Muscle of leg (tissue), 3 donors: ENCODE measurements at regions not wholly inside any gene's neighbourhood (a gene's known extent, or its start where the extent isn't known, plus 50 kb on each side); places are given as distances from the start of the nearest gene placed in this dataset.
"Not testable (repeated sequence)": the region's sequence is repeated elsewhere in the genome, so short reads cannot be mapped to it uniquely, and the experiment has no call there.

ENCODE experiments used
- DNase-seq: peaks from one replicate; pipeline ENCODE4 v3.0.0; 2013
- H3K27ac ChIP-seq: one replicate; pipeline ENCODE4 v1.5.1; 2013; ENCODE audit warnings: mild to moderate bottlenecking, low read length, control low read depth
- H3K27me3 ChIP-seq: one replicate; pipeline ENCODE4 v1.6.1; 2013; ENCODE audit warnings: low read length; ENCODE audit not compliant: control insufficient read depth, insufficient read depth
- H3K36me3 ChIP-seq: one replicate; pipeline ENCODE4 v1.6.1; 2013; ENCODE audit warnings: low read length; ENCODE audit not compliant: control insufficient read depth, insufficient read depth
- H3K4me1 ChIP-seq: one replicate; pipeline ENCODE4 v1.6.1; 2013; ENCODE audit warnings: low read length; ENCODE audit not compliant: control insufficient read depth, insufficient read depth
- H3K4me3 ChIP-seq: one replicate; pipeline ENCODE4 v1.5.1; 2013; ENCODE audit warnings: low read length, control low read depth
- H3K9me3 ChIP-seq: replicated peaks from 2 replicates; pipeline ENCODE4 v1.6.1; 2013; ENCODE audit warnings: low read depth, low read length; ENCODE audit not compliant: control insufficient read depth
- WGBS: methylation state at CpG from one replicate; pipeline ENCODE4 v1.1.5; 2013; ENCODE audit warnings: missing lambda C conversion rate; ENCODE audit not compliant: insufficient coverage; 5-methylcytosine and 5-hydroxymethylcytosine counted together

DNA sequence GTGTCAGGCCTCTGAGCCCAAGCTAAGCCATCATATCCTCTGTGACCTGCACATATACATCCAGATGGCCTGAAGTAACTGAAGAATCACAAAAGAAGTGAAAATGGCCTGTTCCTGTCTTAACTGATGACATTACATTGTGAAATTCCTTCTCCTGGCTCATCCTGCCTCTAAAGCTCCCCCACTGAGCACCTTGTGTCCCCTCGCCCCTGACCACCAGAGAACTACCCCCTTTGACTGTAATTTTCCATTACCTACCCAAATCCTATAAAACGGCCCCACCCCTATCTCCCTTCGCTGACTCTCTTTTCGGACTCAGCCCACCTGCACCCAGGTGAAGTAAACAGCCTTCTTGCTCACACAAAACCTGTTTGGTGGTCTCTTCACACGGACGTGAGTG is 1466.6 kb upstream of the GOT2 start:
- 88% methylated on average over 6 of the region's 6 CpGs for WGBS
- H3K27me3 ChIP-seq, H3K27ac ChIP-seq, H3K4me3 ChIP-seq, H3K4me1 ChIP-seq, H3K36me3 ChIP-seq, H3K9me3 ChIP-seq, DNase-seq: not testable (repeated sequence)

DNA sequence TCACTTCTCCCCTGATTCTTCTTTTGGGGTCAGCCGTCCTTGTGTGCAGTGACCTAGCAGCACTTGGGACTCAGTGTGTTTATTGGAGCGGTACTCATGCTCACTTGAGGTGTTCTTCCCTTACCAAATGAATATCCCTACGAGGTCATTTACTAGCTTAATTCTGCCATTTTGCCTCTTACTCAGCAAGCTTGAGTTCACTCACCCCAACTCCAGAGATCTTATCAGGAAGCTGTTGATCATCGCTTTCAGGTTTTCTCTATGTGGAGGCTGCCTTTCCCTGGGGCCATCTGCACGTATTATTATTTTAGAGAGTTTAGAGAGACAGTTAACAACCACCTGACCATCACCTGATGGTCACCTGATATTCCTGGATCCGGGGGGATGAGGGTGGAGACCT is 1466.0 kb upstream of the GOT2 start:
- no peak overlapping the region for H3K27ac ChIP-seq
- no peaks in the 10 kb centered on the region for H3K36me3 ChIP-seq
- no peak overlapping the region for H3K4me3 ChIP-seq
- no peaks in the 10 kb centered on the region for H3K27me3 ChIP-seq
- H3K9me3 ChIP-seq: peaks cover 2% of the 10 kb centered on the region
- no peak for DNase-seq
- WGBS: 80% methylated on average over 1 of the region's 6 CpGs
- H3K4me1 ChIP-seq: no peaks in the 10 kb centered on the region

DNA sequence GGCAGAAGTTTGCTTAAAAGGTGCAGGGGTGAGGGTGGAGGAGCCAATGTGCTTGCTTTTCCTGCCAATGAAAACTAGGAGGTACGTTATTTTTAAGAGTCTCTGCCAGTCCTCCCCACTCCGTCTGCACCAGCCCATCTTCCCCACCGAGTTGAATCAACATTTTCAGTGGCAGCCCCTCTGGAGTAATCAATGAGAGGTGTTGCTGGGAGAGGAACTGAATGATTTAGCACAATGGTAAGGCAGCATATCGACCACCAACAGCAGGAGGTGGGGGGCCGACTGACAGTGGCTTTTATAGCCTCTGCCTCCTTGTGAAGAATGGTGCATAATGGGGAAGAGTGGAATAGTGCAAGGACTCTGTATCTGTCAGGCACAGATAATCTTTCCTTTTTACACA is 1465.0 kb upstream of the GOT2 start:
- H3K27me3 ChIP-seq: no peaks in the 10 kb centered on the region
- no CpG with 5 or more reads among the region's 5 CpGs for WGBS
- no peak overlapping the region for H3K4me3 ChIP-seq
- no peaks in the 10 kb centered on the region for H3K4me1 ChIP-seq
- DNase-seq: no peak
- H3K36me3 ChIP-seq: no peaks in the 10 kb centered on the region
- no peak overlapping the region for H3K27ac ChIP-seq
- peaks cover 2% of the 10 kb centered on the region for H3K9me3 ChIP-seq

DNA sequence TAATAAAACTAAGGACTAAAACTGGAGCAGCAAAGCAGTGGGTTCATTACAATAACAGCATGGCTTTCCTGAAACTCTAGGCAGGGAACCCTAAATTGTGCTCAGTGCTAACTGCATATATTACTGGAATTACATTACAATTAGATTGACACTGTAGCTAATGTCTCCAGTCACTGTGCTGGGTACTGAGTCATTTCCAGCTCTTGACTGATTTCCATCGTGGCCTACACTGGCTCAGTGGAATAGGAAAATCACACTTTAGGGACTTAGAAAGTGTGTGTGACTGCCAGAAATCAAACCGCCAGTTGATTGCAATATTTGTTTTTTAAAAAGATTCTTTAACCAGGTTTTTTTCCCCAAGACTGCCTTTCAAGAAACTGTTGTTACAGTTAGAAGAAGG is 1447.4 kb upstream of the GOT2 start:
- WGBS: 9% methylated on average over 1 of the region's 2 CpGs
- Histone ChIP-seq H3K36me3 (no peaks in the 10 kb centered on the region), H3K4me3 (no peak overlapping the region), H3K27ac (no peak overlapping the region), H3K9me3 (no peaks in the 10 kb centered on the region), H3K4me1 (no peaks in the 10 kb centered on the region), H3K27me3 (no peaks in the 10 kb centered on the region)
- DNase-seq: no peak

DNA sequence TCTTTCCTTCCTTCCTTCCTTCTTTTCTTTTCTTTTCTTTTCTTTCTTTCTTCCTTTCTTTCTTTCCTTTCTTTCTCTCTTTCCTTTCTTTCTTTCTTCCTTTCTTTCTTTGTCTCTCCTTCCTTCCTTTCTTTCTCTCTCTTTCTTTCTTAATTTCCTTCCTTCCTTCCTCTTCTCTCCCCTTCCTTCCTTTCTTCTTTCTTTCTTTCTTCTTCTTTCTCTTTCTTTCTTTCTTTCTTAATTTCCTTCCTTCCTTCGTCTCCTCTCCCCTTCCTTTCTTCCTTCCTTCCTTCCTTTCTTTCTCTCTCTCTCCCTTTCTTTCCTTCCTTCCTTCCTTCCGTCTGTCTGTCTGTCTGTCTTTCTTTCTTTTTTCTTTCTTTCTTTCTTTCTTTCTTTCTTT is 1446.5 kb upstream of the GOT2 start:
- Histone ChIP-seq H3K27ac (no peak overlapping the region), H3K27me3 (no peaks in the 10 kb centered on the region), H3K4me1 (no peaks in the 10 kb centered on the region), H3K36me3 (no peaks in the 10 kb centered on the region), H3K9me3 (no peaks in the 10 kb centered on the region), H3K4me3 (no peak overlapping the region)
- DNase-seq: no peak
- WGBS: 69% methylated on average over 1 of the region's 2 CpGs

DNA sequence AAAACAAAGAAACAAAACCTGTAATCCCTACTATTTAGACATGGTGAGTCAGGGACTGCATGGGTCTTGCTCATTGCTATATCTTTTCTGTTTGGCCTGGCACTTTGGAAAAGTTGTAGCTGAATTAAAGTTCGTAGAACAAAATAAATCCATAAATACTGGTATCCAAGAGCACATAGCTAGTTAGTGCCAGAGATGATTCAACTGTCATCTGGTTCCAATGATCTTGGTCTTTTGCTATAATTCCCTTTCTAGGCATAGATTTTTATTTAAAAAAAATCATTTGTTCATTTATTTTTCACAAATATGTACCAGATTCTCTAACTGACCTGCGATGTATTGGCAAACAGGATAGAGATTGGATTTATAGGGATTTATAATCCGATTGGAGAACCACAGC is 1436.1 kb upstream of the GOT2 start:
- Histone ChIP-seq H3K9me3 (no peaks in the 10 kb centered on the region), H3K4me3 (no peak overlapping the region), H3K27ac (no peak overlapping the region), H3K4me1 (no peaks in the 10 kb centered on the region), H3K36me3 (no peaks in the 10 kb centered on the region), H3K27me3 (no peaks in the 10 kb centered on the region)
- peak; percentile 74 for DNase-seq
- WGBS: no CpG with 5 or more reads among the region's 3 CpGs

DNA sequence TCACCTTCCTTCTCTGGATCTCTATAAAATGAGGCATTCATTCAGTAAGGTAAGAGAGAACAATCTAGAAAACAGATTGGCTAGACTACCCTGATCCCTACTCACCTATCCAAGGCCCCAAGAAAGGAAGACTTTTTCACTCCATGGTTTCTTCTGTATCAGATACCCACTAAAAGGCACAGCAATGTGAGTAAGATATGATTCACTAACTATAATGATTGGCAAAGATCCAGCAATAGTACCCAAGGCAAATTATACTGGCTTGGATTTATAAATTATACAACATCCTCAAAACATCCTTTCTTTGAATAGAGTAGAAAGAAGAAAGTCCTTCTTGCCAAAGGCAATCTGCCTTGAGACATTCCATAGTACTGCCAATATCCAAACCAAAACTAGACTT is 1432.0 kb upstream of the GOT2 start:
- Histone ChIP-seq H3K4me1 (no peaks in the 10 kb centered on the region), H3K4me3 (no peak overlapping the region), H3K27ac (no peak overlapping the region), H3K9me3 (no peaks in the 10 kb centered on the region), H3K27me3 (no peaks in the 10 kb centered on the region), H3K36me3 (no peaks in the 10 kb centered on the region)
- DNase-seq: no peak

DNA sequence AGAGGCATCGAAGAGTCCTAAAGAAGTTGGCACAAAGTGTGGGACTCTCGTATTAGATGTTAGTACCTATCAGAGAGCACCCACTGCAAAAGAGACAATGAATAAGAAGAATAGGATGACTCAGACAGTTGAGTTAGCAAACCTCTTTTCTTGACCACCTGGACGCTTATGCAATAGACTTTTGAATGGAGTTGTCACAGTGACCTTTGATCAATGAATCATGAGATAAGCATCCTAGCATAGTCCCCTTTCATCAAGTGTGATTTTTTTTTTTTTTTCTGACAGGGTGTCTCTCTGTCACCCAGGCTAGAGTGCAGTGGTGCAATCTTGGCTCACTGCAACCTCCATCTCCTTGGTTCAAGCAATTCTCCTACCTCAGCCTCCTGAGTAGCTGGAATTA is 1417.9 kb upstream of the GOT2 start:
- Histone ChIP-seq H3K27ac (no peak overlapping the region), H3K4me1 (no peaks in the 10 kb centered on the region), H3K4me3 (no peak overlapping the region), H3K36me3 (no peaks in the 10 kb centered on the region), H3K9me3 (no peaks in the 10 kb centered on the region), H3K27me3 (no peaks in the 10 kb centered on the region)
- no peak for DNase-seq
- WGBS: 83% methylated on average over 3 of the region's 3 CpGs

DNA sequence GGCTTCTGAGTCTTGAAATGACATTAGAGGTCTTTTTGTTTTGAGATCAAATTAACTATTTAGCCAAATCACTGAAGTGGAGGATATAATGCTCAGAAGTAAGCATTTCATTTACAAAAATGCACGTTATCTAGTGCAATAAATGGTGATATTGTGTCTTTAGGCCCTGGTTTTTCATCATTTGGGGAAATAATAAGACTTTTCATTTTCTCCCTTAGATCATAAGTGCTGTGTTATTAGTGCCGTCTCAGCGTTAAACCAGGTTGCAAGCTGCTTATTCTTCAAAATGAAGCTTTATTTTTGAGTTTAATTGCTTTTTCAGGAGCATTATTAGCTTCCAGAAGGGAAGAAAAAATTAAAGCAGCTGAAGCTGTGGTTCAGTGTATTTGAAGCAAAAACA is 1416.8 kb upstream of the GOT2 start:
- H3K9me3 ChIP-seq: no peaks in the 10 kb centered on the region
- no peaks in the 10 kb centered on the region for H3K4me1 ChIP-seq
- no peak overlapping the region for H3K27ac ChIP-seq
- H3K36me3 ChIP-seq: no peaks in the 10 kb centered on the region
- H3K4me3 ChIP-seq: no peak overlapping the region
- no CpG with 5 or more reads among the region's 3 CpGs for WGBS
- no peak for DNase-seq
- H3K27me3 ChIP-seq: no peaks in the 10 kb centered on the region

DNA sequence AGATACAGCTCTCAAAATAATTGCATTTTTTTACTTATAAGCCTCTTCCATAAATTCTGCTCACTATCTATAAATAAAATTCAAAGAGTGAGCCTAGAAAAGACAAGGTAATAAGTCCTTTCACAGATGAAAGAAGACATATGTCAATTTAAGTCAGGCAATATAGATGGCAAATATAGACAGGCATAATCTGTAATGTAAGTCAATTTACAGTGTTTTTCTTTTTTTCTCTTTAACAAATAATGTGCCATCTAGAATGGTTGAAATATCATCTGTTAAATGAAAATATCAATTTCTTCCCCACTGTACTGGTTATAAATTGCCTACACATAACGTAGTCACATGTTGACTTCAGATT is 1409.2 kb upstream of the GOT2 start:
- no peaks in the 10 kb centered on the region for H3K4me1 ChIP-seq
- no peaks in the 10 kb centered on the region for H3K27me3 ChIP-seq
- H3K4me3 ChIP-seq: no peak overlapping the region
- no peak overlapping the region for H3K27ac ChIP-seq
- H3K9me3 ChIP-seq: peaks cover 9% of the 10 kb centered on the region
- H3K36me3 ChIP-seq: no peaks in the 10 kb centered on the region
- WGBS: no CpG with 5 or more reads among the region's 1 CpG
- DNase-seq: no peak

DNA sequence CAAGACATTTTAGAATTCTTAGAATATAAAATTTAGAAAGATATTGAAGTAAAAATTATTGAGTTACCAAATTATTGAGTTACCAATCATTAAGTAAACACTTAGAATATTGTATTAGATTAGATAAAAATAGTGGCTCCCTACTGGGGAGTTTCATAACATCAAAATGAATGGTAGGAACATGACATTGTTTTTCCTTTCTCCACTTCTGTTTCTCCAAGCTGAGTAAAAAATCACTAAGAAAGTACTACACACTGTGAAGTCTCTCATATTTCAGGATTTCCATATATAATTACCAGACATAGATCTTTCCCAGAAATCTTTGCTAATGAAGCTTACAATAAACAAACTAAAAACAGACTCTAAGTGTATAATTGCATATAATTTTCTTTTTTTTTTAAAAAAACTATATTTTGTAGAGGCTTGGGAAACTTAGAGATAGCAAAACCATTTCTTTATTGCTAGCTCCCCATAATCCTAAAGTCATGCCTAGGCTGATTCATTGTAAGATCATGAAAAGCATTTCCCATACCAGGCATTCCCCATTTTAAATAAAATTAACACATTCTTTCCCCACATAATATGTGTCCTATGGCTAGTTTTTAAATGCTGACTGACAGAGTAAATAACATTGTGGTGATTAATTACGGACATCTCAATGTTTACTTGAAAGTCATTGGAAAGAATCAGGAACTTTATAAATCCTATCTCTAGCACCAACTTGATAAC is 1408.7 kb upstream of the GOT2 start:
- Histone ChIP-seq H3K4me1 (no peaks in the 10 kb centered on the region), H3K36me3 (no peaks in the 10 kb centered on the region), H3K27ac (no peak overlapping the region), H3K4me3 (no peak overlapping the region), H3K9me3 (peaks cover 9% of the 10 kb centered on the region), H3K27me3 (no peaks in the 10 kb centered on the region)
- DNase-seq: no peak
- WGBS: no CpG with 5 or more reads among the region's 1 CpG
